ENCODE measurements at regions not wholly inside any gene's neighbourhood (a gene's known extent, or its start where the extent isn't known, plus 50 kb on each side); places are given as distances from the start of the nearest gene placed in this dataset.

DNA sequence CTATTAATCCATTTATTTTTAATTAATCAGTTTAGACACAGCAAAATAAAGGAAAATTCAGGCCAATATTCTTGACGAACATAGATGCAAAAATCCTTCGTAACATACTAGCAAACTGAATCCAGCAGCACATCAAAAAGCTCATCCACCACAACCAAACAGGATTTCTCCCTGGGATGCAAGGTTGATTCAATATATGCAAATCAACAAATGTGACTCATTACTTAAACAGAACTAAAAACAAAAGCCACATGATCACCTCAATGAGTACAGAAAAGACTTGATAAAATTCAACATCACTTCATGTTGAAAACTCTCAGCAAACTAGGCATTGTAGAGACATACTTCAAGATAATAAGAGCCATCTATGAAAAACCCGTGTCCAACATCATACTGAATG lies 364.1 kb upstream of the THBS1 start:
- no peak for DNase-seq (ENCODE audit: low read depth)
- no peaks in the 10 kb centered on the region for H3K27me3 ChIP-seq (ENCODE audit: control insufficient read depth, insufficient read depth, low read length)
- H3K4me3 ChIP-seq (ENCODE audit: low read depth, low read length) = no peak overlapping the region
- H3K36me3 ChIP-seq (ENCODE audit: control insufficient read depth, insufficient read depth, low read length) = no peaks in the 10 kb centered on the region
- TF ChIP-seq, protein P1, sequence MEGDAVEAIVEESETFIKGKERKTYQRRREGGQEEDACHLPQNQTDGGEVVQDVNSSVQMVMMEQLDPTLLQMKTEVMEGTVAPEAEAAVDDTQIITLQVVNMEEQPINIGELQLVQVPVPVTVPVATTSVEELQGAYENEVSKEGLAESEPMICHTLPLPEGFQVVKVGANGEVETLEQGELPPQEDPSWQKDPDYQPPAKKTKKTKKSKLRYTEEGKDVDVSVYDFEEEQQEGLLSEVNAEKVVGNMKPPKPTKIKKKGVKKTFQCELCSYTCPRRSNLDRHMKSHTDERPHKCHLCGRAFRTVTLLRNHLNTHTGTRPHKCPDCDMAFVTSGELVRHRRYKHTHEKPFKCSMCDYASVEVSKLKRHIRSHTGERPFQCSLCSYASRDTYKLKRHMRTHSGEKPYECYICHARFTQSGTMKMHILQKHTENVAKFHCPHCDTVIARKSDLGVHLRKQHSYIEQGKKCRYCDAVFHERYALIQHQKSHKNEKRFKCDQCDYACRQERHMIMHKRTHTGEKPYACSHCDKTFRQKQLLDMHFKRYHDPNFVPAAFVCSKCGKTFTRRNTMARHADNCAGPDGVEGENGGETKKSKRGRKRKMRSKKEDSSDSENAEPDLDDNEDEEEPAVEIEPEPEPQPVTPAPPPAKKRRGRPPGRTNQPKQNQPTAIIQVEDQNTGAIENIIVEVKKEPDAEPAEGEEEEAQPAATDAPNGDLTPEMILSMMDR (IDR thresholded peaks at IDR 0.05; ENCODE audit: insufficient read depth, low read length, poor library complexity, severe bottlenecking) = no peak

DNA sequence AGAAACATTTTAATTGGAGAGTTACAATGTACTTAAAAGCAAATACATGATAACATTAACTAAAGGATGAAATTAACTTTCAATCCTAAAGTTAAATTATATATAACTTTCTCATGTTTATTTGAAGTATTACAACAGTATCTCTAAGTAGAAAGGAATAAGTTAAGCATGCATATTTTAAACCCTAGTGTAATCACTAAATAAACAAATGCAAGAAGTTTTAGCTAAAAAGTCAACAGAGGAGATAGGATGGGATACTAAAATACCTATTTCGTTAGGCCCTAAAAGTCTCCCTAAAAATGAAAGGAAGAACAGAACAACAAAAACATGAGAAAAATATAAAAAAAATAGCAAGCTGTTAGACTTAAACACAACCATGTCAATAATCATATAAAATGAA lies 361.3 kb upstream of the THBS1 start:
- no peak overlapping the region for H3K4me3 ChIP-seq (ENCODE audit: low read depth, low read length)
- TF ChIP-seq, protein P1 (IDR thresholded peaks at IDR 0.05; ENCODE audit: insufficient read depth, low read length, poor library complexity, severe bottlenecking) = no peak
- DNase-seq (ENCODE audit: low read depth) = no peak
- no peaks in the 10 kb centered on the region for H3K27me3 ChIP-seq (ENCODE audit: control insufficient read depth, insufficient read depth, low read length)
- H3K36me3 ChIP-seq (ENCODE audit: control insufficient read depth, insufficient read depth, low read length) = no peaks in the 10 kb centered on the region

DNA sequence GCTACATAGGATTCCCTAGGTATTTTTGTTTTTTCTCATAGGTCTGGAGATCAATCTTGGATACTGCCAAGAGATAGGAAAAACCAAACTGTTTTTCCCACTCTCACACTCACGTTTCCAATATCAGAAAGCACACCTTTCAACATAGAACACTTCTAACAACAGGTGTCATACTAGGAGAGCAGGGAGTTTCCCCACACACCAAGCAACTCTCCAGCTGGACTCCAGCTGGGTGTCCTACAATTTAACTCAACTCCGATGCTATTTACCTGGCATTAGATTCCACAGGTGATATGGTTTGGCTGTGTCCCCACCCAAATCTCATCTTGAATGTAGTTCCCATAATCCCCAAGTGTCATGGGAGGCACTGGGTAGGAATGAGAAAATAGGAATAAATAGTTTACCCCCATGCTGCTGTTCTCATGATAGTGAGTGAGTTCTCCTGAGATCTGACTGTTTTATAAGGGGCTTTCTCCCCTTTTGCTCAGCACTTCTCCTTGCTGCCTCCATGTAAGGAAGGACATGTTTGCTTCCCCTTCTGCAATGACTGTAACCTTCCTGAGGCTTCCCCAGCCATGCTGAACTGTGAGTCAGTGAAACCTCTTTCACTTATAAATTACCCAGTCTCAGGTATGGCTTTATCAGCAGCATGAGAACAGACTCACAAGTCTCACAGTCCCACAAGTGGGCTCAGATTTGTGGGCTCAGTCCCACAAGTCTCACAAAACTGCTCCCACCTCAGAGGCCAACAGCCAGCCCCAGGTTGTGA lies 354.5 kb upstream of the THBS1 start:
- DNase-seq (ENCODE audit: low read depth) = no peak
- H3K4me3 ChIP-seq (ENCODE audit: low read depth, low read length) = no peak overlapping the region
- H3K36me3 ChIP-seq (ENCODE audit: control insufficient read depth, insufficient read depth, low read length) = no peaks in the 10 kb centered on the region
- TF ChIP-seq, protein P1 (IDR thresholded peaks at IDR 0.05; ENCODE audit: insufficient read depth, low read length, poor library complexity, severe bottlenecking) = no peak
- no peaks in the 10 kb centered on the region for H3K27me3 ChIP-seq (ENCODE audit: control insufficient read depth, insufficient read depth, low read length)

DNA sequence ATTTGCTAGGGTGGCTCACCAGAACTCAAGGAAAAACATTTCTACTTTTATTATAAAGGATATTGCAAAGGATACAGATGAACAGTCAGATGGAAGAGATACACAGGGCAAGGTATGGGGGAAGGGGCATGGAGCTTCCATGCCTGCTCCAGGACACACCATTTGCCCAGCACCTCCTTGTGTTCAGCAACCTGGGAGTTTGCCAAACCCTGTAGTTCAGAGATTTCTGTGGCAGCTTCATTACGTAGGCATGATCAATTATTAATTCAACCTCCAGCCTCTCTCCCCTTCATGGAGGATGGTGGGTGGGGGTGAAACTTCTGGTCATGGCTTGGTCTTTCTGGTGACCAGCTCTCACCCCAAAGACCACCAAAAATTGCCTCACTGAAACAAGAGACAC lies 353.9 kb upstream of the THBS1 start:
- H3K4me3 ChIP-seq (ENCODE audit: low read depth, low read length) = no peak overlapping the region
- H3K27me3 ChIP-seq (ENCODE audit: control insufficient read depth, insufficient read depth, low read length) = no peaks in the 10 kb centered on the region
- DNase-seq (ENCODE audit: low read depth) = no peak
- H3K36me3 ChIP-seq (ENCODE audit: control insufficient read depth, insufficient read depth, low read length) = no peaks in the 10 kb centered on the region
- TF ChIP-seq, protein P1 (IDR thresholded peaks at IDR 0.05; ENCODE audit: insufficient read depth, low read length, poor library complexity, severe bottlenecking) = no peak

DNA sequence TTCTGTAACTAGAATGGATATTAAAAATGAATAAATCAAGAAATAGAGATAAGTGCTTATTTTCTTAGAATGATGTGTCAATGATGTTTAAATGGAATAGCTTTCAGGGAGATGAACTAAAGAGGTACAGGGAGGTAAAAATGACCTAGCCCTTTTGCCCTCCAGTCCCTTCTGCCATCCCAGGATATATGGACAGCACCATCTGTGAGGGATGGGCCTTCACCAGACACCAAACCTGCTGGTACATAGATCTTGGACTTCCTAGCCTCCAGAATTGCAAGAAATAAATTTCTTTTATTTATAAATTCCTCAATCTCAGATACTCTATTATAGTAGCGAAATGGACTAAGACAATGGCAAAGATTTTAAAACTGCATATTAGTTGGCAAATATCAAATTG lies 352.0 kb upstream of the THBS1 start:
- TF ChIP-seq, protein P1 (IDR thresholded peaks at IDR 0.05; ENCODE audit: insufficient read depth, low read length, poor library complexity, severe bottlenecking) = no peak
- Histone ChIP-seq H3K27me3 (ENCODE audit: control insufficient read depth, insufficient read depth, low read length) (no peaks in the 10 kb centered on the region), H3K36me3 (ENCODE audit: control insufficient read depth, insufficient read depth, low read length) (no peaks in the 10 kb centered on the region), H3K4me3 (ENCODE audit: low read depth, low read length) (no peak overlapping the region)
- no peak for DNase-seq (ENCODE audit: low read depth)

Measured in kidney epithelial cell (primary cell).